Activated CD8-positive, alpha-beta T cell treated with anti-CD3 and anti-CD28 coated beads for 36 hours (primary cell): ENCODE measurements at regions not wholly inside any gene's neighbourhood (a gene's known extent, or its start where the extent isn't known, plus 50 kb on each side); places are given as distances from the start of the nearest gene placed in this dataset.

Experiments
- ATAC-seq: fragments of 200-7000 bp; cut with Tn5 transposase; one replicate; pipeline ENCODE4 v1.10.0; 2021; ENCODE audit warnings: mild to moderate bottlenecking, moderate library complexity
- CTCF ChIA-PET: fragments of 350-600 bp; sonication (Branson Sonifier 250); formaldehyde crosslinking; loops from one replicate; lab custom pipeline; 2021; ENCODE audit warnings: antibody characterized with exemption; lab: Charles Lee
- POLR2A ChIA-PET: fragments of 350-600 bp; sonication (Branson Sonifier 250); formaldehyde crosslinking; loops from one replicate; lab custom pipeline; 2021; ENCODE audit warnings: antibody characterized with exemption; lab: Charles Lee
- DNase-seq: peaks from one replicate; pipeline ENCODE4 v3.0.0-alpha.2; 2020
- H3K27ac Mint-ChIP-seq: one replicate; pipeline ENCODE4 v1.8.0; 2021; ENCODE audit warnings: mild to moderate bottlenecking, mixed read lengths
- H3K27me3 Mint-ChIP-seq: one replicate; pipeline ENCODE4 v1.8.0; 2021; ENCODE audit warnings: mixed read lengths
- H3K36me3 Mint-ChIP-seq: one replicate; pipeline ENCODE4 v1.8.0; 2021; ENCODE audit warnings: low read depth, mixed read lengths
- H3K4me1 Mint-ChIP-seq: one replicate; pipeline ENCODE4 v1.8.0; 2021; ENCODE audit warnings: low read depth, mixed read lengths
- H3K4me3 Mint-ChIP-seq: one replicate; pipeline ENCODE4 v1.8.0; 2021; ENCODE audit warnings: mild to moderate bottlenecking, moderate library complexity, mixed read lengths
- H3K9me3 Mint-ChIP-seq: one replicate; pipeline ENCODE4 v1.8.0; 2021; ENCODE audit warnings: mixed read lengths
- CTCF ChIP-seq: fragments of 200-600 bp; IDR thresholded peaks from one replicate; pipeline ENCODE4 v1.8.0; 2022; ENCODE audit warnings: antibody characterized with exemption, mild to moderate bottlenecking
- intact Hi-C: fragments of 100-400 bp; cut with micrococcal nuclease; formaldehyde crosslinking; loops from one replicate; pipeline ENCODE4 v1.10.0; 2022

GRCh38 chr5:143642791-143643190 is 169.2 kb upstream of the HMHB1 start:
- H3K4me3 Mint-ChIP-seq = no peak overlapping the region
- ChIA-PET POLR2A (no interaction called here), CTCF (no interaction called here)
- no peaks in the 10 kb centered on the region for H3K27me3 Mint-ChIP-seq
- no peak overlapping the region for H3K27ac Mint-ChIP-seq
- no peaks in the 10 kb centered on the region for H3K4me1 Mint-ChIP-seq
- no peak for ATAC-seq
- H3K36me3 Mint-ChIP-seq = no peaks in the 10 kb centered on the region
- H3K9me3 Mint-ChIP-seq = no peaks in the 10 kb centered on the region
- no peak for DNase-seq
- intact Hi-C loops = no loop called here
- TF ChIP-seq CTCF = no peak

GRCh38 chr5:143641549-143642355 is 170.2 kb upstream of the HMHB1 start:
- ATAC-seq = no peak
- ChIA-PET POLR2A (no interaction called here), CTCF (no interaction called here)
- intact Hi-C loops = no loop called here
- no peaks in the 10 kb centered on the region for H3K9me3 Mint-ChIP-seq
- DNase-seq = no peak
- no peaks in the 10 kb centered on the region for H3K36me3 Mint-ChIP-seq
- no peaks in the 10 kb centered on the region for H3K4me1 Mint-ChIP-seq
- no peak for TF ChIP-seq CTCF
- no peak overlapping the region for H3K27ac Mint-ChIP-seq
- H3K4me3 Mint-ChIP-seq = no peak overlapping the region
- H3K27me3 Mint-ChIP-seq = no peaks in the 10 kb centered on the region

- intact Hi-C loops = no loop called here
- no peak for TF ChIP-seq CTCF
- no peak overlapping the region for H3K27ac Mint-ChIP-seq
- H3K36me3 Mint-ChIP-seq = no peaks in the 10 kb centered on the region
- no peak overlapping the region for H3K4me3 Mint-ChIP-seq
- no peaks in the 10 kb centered on the region for H3K4me1 Mint-ChIP-seq
- ATAC-seq = no peak
- no peaks in the 10 kb centered on the region for H3K27me3 Mint-ChIP-seq
- no peak for DNase-seq
- H3K9me3 Mint-ChIP-seq = no peaks in the 10 kb centered on the region
- CTCF ChIA-PET = no interaction called here
- POLR2A ChIA-PET = no interaction called here
These were observed 173.3 kb upstream of the HMHB1 start for GRCh38 chr5:143638654-143639053.

- DNase-seq (no peak), ATAC-seq (no peak)
- CTCF ChIA-PET = interaction anchor here (0.6 to 1.7 kb wide), 3 partner anchors 10 to 172 kb away, joined by 3 to 7 read pairs (median 5); no protein-coding TSS in a partner anchor
- POLR2A ChIA-PET = interaction anchor here (0.6 to 1.5 kb wide), 2 partner anchors 9 to 13 kb away, joined by 3 read pairs; no protein-coding TSS in a partner anchor
- no peak overlapping the region for H3K4me3 Mint-ChIP-seq
- H3K9me3 Mint-ChIP-seq = no peaks in the 10 kb centered on the region
- H3K27me3 Mint-ChIP-seq = no peaks in the 10 kb centered on the region
- no peak overlapping the region for H3K27ac Mint-ChIP-seq
- H3K36me3 Mint-ChIP-seq = no peaks in the 10 kb centered on the region
- intact Hi-C loops = no loop called here
- no peak for TF ChIP-seq CTCF
- no peaks in the 10 kb centered on the region for H3K4me1 Mint-ChIP-seq
These were observed 174.9 kb upstream of the HMHB1 start for GRCh38 chr5:143636931-143637528.

- Mint-ChIP-seq H3K4me1 (no peaks in the 10 kb centered on the region), H3K27ac (no peak overlapping the region), H3K4me3 (no peak overlapping the region), H3K27me3 (peaks cover 3% of the 10 kb centered on the region), H3K9me3 (no peaks in the 10 kb centered on the region), H3K36me3 (no peaks in the 10 kb centered on the region)
- ChIA-PET POLR2A (interaction anchor here (1.5 kb wide), 1 partner anchor 12 kb away, joined by 3 read pairs; no protein-coding TSS in a partner anchor), CTCF (interaction anchor here (1.0 to 1.7 kb wide), 2 partner anchors 9 to 122 kb away, joined by 3 to 5 read pairs; no protein-coding TSS in a partner anchor)
- TF ChIP-seq CTCF = no peak
- ATAC-seq (no peak), DNase-seq (no peak)
- intact Hi-C loops = no loop called here
These were observed 176.1 kb upstream of the HMHB1 start for GRCh38 chr5:143635888-143636287.
